Spleen (tissue), 7 donors: ENCODE measurements at regions not wholly inside any gene's neighbourhood (a gene's known extent, or its start where the extent isn't known, plus 50 kb on each side); places are given as distances from the start of the nearest gene placed in this dataset.

Source experiments
- POLR2A ChIP-seq, 3 donors: fragments of 450-650 bp; IDR thresholded peaks; one replicate each; pipeline ENCODE4 v1.5.1; 2017; ENCODE audit warnings: antibody characterized with exemption in 3 of 3, mild to moderate bottlenecking in 1 of 3
- POLR2AphosphoS5 ChIP-seq, 3 donors: sonication (generic); formaldehyde crosslinking; IDR thresholded peaks; one replicate each; pipeline ENCODE4 v1.5.1; 2017; ENCODE audit warnings: antibody characterized with exemption in 3 of 3
- TF ChIP-seq, protein P1 (sequence below), 11 experiments: fragments of 200-600 bp in 7 of 11; fragments of 450-650 bp in 4 of 11; sonication (generic) in 4 of 11; IDR thresholded peaks in 8 of 11; conservative IDR thresholded peaks in 3 of 11; 1 replicate in 7 of 11; 2 replicates in 4 of 11; pipeline versions ENCODE4 v1.4.0 to v1.8.0; 2016 to 2021; ENCODE audit warnings: antibody characterized with exemption in 11 of 11, inconsistent platforms in 4 of 11, mild to moderate bottlenecking in 1 of 11
- donor health status: DM: no; HTN: no; CAD: no; lungs with moderate emphysema.
- donor health status: DM: no; HTN: no; CAD: no.
- donor health status: DM: no; HTN: no; CAD: no.

DNA sequence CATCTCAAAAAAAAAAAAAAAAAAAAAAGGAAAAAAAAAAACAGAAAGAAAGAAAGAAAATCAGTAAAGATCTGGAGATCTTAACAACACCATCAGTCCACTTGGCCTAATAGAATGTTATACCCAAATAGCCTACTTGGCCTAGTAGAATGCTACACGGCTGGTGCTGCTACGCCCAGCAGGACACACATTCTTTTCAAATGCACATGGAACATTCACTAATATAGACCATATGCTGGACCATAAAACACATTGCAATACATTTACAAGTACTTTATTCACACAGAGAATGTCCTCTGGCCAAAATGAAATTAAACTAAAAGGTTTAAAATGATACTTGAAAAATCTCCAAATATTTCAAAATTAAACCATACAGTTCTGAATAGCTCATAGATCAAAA lies 80.0 kb upstream of the TNFAIP3 start:
- TF ChIP-seq, protein P1, sequence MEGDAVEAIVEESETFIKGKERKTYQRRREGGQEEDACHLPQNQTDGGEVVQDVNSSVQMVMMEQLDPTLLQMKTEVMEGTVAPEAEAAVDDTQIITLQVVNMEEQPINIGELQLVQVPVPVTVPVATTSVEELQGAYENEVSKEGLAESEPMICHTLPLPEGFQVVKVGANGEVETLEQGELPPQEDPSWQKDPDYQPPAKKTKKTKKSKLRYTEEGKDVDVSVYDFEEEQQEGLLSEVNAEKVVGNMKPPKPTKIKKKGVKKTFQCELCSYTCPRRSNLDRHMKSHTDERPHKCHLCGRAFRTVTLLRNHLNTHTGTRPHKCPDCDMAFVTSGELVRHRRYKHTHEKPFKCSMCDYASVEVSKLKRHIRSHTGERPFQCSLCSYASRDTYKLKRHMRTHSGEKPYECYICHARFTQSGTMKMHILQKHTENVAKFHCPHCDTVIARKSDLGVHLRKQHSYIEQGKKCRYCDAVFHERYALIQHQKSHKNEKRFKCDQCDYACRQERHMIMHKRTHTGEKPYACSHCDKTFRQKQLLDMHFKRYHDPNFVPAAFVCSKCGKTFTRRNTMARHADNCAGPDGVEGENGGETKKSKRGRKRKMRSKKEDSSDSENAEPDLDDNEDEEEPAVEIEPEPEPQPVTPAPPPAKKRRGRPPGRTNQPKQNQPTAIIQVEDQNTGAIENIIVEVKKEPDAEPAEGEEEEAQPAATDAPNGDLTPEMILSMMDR (IDR thresholded peaks at IDR 0.05 in 8 of 11, conservative IDR thresholded peaks at IDR 0.05 in 3 of 11): no peak
- TF ChIP-seq POLR2AphosphoS5 (IDR thresholded peaks at IDR 0.05): no peak
- no peak for TF ChIP-seq POLR2A (IDR thresholded peaks at IDR 0.05)
